Sigmoid colon (tissue), 6 donors: ENCODE measurements at regions not wholly inside any gene's neighbourhood (a gene's known extent, or its start where the extent isn't known, plus 50 kb on each side); places are given as distances from the start of the nearest gene placed in this dataset.

Experiments used
- DNase-seq: peaks from one replicate; pipeline ENCODE4 v3.0.0-alpha.2; 2019
- H3K27ac ChIP-seq, 4 donors: fragments of 200-600 bp; sonication (generic); one replicate each; pipeline ENCODE4 v1.5.1; 2016 to 2019; ENCODE audit warnings: mild to moderate bottlenecking in 1 of 4
- H3K27me3 ChIP-seq, 3 donors: fragments of 200-600 bp; sonication (generic); one replicate each; pipeline ENCODE4 v1.5.1; 2019; ENCODE audit warnings: mild to moderate bottlenecking in 1 of 3
- H3K36me3 ChIP-seq, 4 donors: fragments of 200-600 bp; sonication (generic); one replicate each; pipeline ENCODE4 v1.5.1; 2016 to 2019
- H3K4me1 ChIP-seq, 4 donors: fragments of 200-600 bp; sonication (generic); one replicate each; pipeline ENCODE4 v1.5.1; 2017 to 2019
- H3K4me3 ChIP-seq, 4 donors: fragments of 200-600 bp; sonication (generic); one replicate each; pipeline ENCODE4 v1.5.1; 2017 to 2019; ENCODE audit warnings: mild to moderate bottlenecking in 2 of 4, moderate library complexity in 1 of 4
- H3K9me3 ChIP-seq, 4 donors: fragments of 200-600 bp in 3 of 4; sonication (generic) in 3 of 4; one replicate each; pipeline versions ENCODE4 v1.5.1 to v1.6.1; 2013 to 2019
- CTCF ChIP-seq, 4 experiments: fragments of 450-650 bp in 3 of 4; fragments of 200-600 bp in 1 of 4; IDR thresholded peaks; one replicate each; pipeline ENCODE4 v1.5.1; 2016 to 2019; ENCODE audit warnings: antibody characterized with exemption in 4 of 4, mild to moderate bottlenecking in 3 of 4, moderate library complexity in 2 of 4
- EP300 ChIP-seq, 4 donors: sonication (generic); formaldehyde crosslinking; IDR thresholded peaks; one replicate each; pipeline ENCODE4 v1.6.1; 2017; ENCODE audit warnings: antibody characterized with exemption in 4 of 4
- POLR2A ChIP-seq, 2 donors: fragments of 450-650 bp; IDR thresholded peaks; one replicate each; pipeline ENCODE4 v1.6.1; 2016; ENCODE audit warnings: antibody characterized with exemption in 2 of 2, mild to moderate bottlenecking in 2 of 2, moderate library complexity in 2 of 2
- POLR2AphosphoS5 ChIP-seq, 4 donors: sonication (generic); formaldehyde crosslinking; IDR thresholded peaks; one replicate each; pipeline ENCODE4 v1.6.1; 2017; ENCODE audit warnings: antibody characterized with exemption in 4 of 4
- WGBS, 2 donors: extraction: QIAGEN DNeasy Blood & Tissue Kit; methylation state at CpG; one replicate each; pipeline ENCODE4 v1.1.7; 2013; 5-methylcytosine and 5-hydroxymethylcytosine counted together
- intact Hi-C: fragments of 100-400 bp; cut with DNase I; formaldehyde crosslinking; loops from one replicate; pipeline ENCODE4 v1.15.1; 2023
- donor health status: healthy with polysubstance abuse.
- donor health status: healthy.

- H3K4me3 ChIP-seq: no peak overlapping the region
- H3K9me3 ChIP-seq: no peaks in the 10 kb centered on the region
- WGBS, 2 donors: 54 to 85% methylated on average over 4 of the region's 4 CpGs
- intact Hi-C loops: no loop called here
- no peaks in the 10 kb centered on the region for H3K27me3 ChIP-seq
- H3K36me3 ChIP-seq: no peaks in the 10 kb centered on the region
- DNase-seq: no peak
- H3K4me1 ChIP-seq: peaks cover 0 to 3% (median 0%) of the 10 kb centered on the region in 4 donors
- no peak overlapping the region for H3K27ac ChIP-seq
- TF ChIP-seq POLR2AphosphoS5 (IDR thresholded peaks at IDR 0.05): no peak
Measured at GRCh38 chr20:5677389-5677788, 66.6 kb upstream of the GPCPD1 start.

GRCh38 chr20:5675103-5676091, 64.6 kb upstream of the GPCPD1 start:
- no peaks in the 10 kb centered on the region for H3K9me3 ChIP-seq
- TF ChIP-seq POLR2AphosphoS5 (IDR thresholded peaks at IDR 0.05) (no peak), CTCF (IDR thresholded peaks at IDR 0.05) (no peak), POLR2A (IDR thresholded peaks at IDR 0.05) (no peak)
- H3K27ac ChIP-seq: no peak overlapping the region
- no peaks in the 10 kb centered on the region for H3K36me3 ChIP-seq
- intact Hi-C loops: no loop called here
- H3K27me3 ChIP-seq: no peaks in the 10 kb centered on the region
- peaks cover 0 to 3% (median 0%) of the 10 kb centered on the region in 4 donors for H3K4me1 ChIP-seq
- no peak for DNase-seq
- WGBS, 2 donors: 85 to 90% methylated on average over 12 of the region's 12 CpGs
- H3K4me3 ChIP-seq: no peak overlapping the region

- WGBS, 2 donors: 59 to 82% methylated on average over 3 of the region's 3 CpGs
- Histone ChIP-seq H3K4me3 (no peak overlapping the region), H3K36me3 (no peaks in the 10 kb centered on the region), H3K9me3 (no peaks in the 10 kb centered on the region), H3K4me1 (peaks cover 0 to 3% (median 0%) of the 10 kb centered on the region in 4 donors), H3K27me3 (no peaks in the 10 kb centered on the region), H3K27ac (no peak overlapping the region)
- intact Hi-C loops: no loop called here
- DNase-seq: no peak
- no peak for TF ChIP-seq POLR2A (IDR thresholded peaks at IDR 0.05)
- no peak for TF ChIP-seq POLR2AphosphoS5 (IDR thresholded peaks at IDR 0.05)
- no peak for TF ChIP-seq EP300 (IDR thresholded peaks at IDR 0.05)
- no peak for TF ChIP-seq CTCF (IDR thresholded peaks at IDR 0.05)
Measured at GRCh38 chr20:5674176-5674660, 63.4 kb upstream of the GPCPD1 start.

- H3K4me3 ChIP-seq: no peak overlapping the region
- TF ChIP-seq CTCF (IDR thresholded peaks at IDR 0.05) (no peak), POLR2AphosphoS5 (IDR thresholded peaks at IDR 0.05) (no peak), POLR2A (IDR thresholded peaks at IDR 0.05) (no peak), EP300 (IDR thresholded peaks at IDR 0.05) (no peak)
- H3K27me3 ChIP-seq: no peaks in the 10 kb centered on the region
- peaks cover 0 to 3% (median 0%) of the 10 kb centered on the region in 4 donors for H3K4me1 ChIP-seq
- WGBS, 2 donors: 90 to 97% methylated on average over 2 of the region's 2 CpGs
- no peaks in the 10 kb centered on the region for H3K9me3 ChIP-seq
- no peak overlapping the region for H3K27ac ChIP-seq
- DNase-seq: no peak
- intact Hi-C loops: no loop called here
- H3K36me3 ChIP-seq: no peaks in the 10 kb centered on the region
Measured at GRCh38 chr20:5670874-5671273, 60.1 kb upstream of the GPCPD1 start.

GRCh38 chr20:5670036-5670536, 59.3 kb upstream of the GPCPD1 start:
- intact Hi-C loops: no loop called here
- Histone ChIP-seq H3K4me3 (no peak overlapping the region), H3K4me1 (peaks cover 0 to 3% (median 0%) of the 10 kb centered on the region in 4 donors), H3K27ac (no peak overlapping the region), H3K36me3 (no peaks in the 10 kb centered on the region), H3K27me3 (no peaks in the 10 kb centered on the region), H3K9me3 (no peaks in the 10 kb centered on the region)
- DNase-seq: no peak
- 88 to 91% methylated on average over 6 of the region's 6 CpGs for whole genome bisulfite sequencing, 2 donors
- TF ChIP-seq EP300 (IDR thresholded peaks at IDR 0.05) (no peak), CTCF (IDR thresholded peaks at IDR 0.05) (no peak), POLR2AphosphoS5 (IDR thresholded peaks at IDR 0.05) (no peak), POLR2A (IDR thresholded peaks at IDR 0.05) (no peak)
